ENCODE measurements at regions not wholly inside any gene's neighbourhood (a gene's known extent, or its start where the extent isn't known, plus 50 kb on each side); places are given as distances from the start of the nearest gene placed in this dataset.

DNA sequence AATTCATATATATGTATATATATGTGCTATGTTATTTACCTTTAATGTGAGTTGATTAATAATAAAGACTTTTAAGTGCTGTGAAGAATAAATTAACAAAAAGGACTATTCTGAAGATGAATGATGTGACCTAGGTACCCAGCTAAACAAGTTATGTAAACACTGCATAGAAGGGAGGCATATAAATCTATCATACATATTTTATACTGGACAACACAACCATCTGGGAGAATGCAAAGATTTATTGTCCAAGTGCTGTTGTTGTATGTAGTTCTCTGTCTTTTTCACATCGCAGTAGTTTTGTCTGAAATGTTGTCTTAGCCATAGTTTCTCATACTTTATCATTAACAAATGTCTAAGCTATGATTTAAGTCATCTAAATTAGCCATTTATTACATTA lies 337.6 kb downstream of the PCDH18 start:
- no peaks in the 10 kb centered on the region for H3K36me3 ChIP-seq (ENCODE audit: control insufficient read depth in 2 of 2, insufficient read depth in 1 of 2, low read length in 2 of 2)
- no peaks in the 10 kb centered on the region for H3K4me1 ChIP-seq (ENCODE audit: control insufficient read depth, insufficient read depth, low read length)
- H3K9me3 ChIP-seq (ENCODE audit: control insufficient read depth, insufficient read depth, low read depth, low read length) = no peaks in the 10 kb centered on the region
- H3K4me3 ChIP-seq (ENCODE audit: low read depth, low read length) = no peak overlapping the region
- H3K27ac ChIP-seq (ENCODE audit: extremely low read depth, low read depth, low read length) = no peak overlapping the region
- ChIA-PET CTCF (no interaction called here), POLR2A (no interaction called here)
- TF ChIP-seq ZNF624 (tag by site-specific recombination; IDR thresholded peaks at IDR 0.05) (no peak), ZBTB49 (tag by site-specific recombination; IDR thresholded peaks at IDR 0.05; ENCODE audit: low read depth) (no peak), GFI1B (tag by site-specific recombination; IDR thresholded peaks at IDR 0.05) (no peak), ZNF629 (tag by site-specific recombination; IDR thresholded peaks at IDR 0.05) (no peak), ZNF280D (tag by site-specific recombination; IDR thresholded peaks at IDR 0.05) (no peak), MEIS1 (CRISPR knock-in tag; IDR thresholded peaks at IDR 0.05; ENCODE audit: borderline replicate concordance) (no peak), ZNF571 (tag by site-specific recombination; IDR thresholded peaks at IDR 0.05) (no peak), ZNF132 (tag by site-specific recombination; IDR thresholded peaks at IDR 0.05; ENCODE audit: borderline replicate concordance) (no peak)

DNA sequence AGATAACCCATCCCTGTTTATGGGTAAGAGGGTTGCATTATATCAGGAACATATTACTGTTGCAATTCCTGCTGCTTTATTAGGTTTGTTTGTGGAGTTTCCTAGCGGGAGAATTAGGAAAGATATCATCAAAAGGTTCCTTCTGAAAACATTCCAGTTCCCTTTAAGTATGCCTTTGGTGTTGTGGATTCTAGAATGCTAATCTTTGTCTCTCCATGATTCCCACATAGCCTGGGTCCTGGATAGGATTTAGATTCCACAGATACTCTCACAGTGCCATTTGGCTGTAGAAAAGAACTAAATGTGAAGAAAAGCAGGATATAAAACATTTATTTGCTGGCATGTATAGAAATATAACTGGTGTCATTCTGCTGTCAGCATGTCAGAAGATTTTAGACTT lies 338.7 kb downstream of the PCDH18 start:
- Histone ChIP-seq H3K27ac (ENCODE audit: extremely low read depth, low read depth, low read length) (no peak overlapping the region), H3K4me3 (ENCODE audit: low read depth, low read length) (no peak overlapping the region), H3K36me3 (ENCODE audit: control insufficient read depth in 2 of 2, insufficient read depth in 1 of 2, low read length in 2 of 2) (no peaks in the 10 kb centered on the region), H3K9me3 (ENCODE audit: control insufficient read depth, insufficient read depth, low read depth, low read length) (no peaks in the 10 kb centered on the region), H3K4me1 (ENCODE audit: control insufficient read depth, insufficient read depth, low read length) (no peaks in the 10 kb centered on the region)
- TF ChIP-seq ZFP69B (tag by site-specific recombination; IDR thresholded peaks at IDR 0.05) (no peak), ZNF555 (tag by site-specific recombination; conservative IDR thresholded peaks at IDR 0.05) (no peak), SETDB1 (IDR thresholded peaks at IDR 0.05; ENCODE audit: insufficient read length, low read length) (no peak)
- ChIA-PET POLR2A (no interaction called here), CTCF (interaction anchor here (0.5 kb wide), 1 partner anchor 33 kb away, joined by 3 read pairs; no protein-coding TSS in a partner anchor)

GRCh38 chr4:137181293-137181899 lies 350.9 kb downstream of the PCDH18 start:
- ChIA-PET POLR2A (no interaction called here), CTCF (interaction anchor here (1.1 kb wide), 1 partner anchor 32 kb away, joined by 3 read pairs; no protein-coding TSS in a partner anchor)
- Histone ChIP-seq H3K4me1 (ENCODE audit: control insufficient read depth, insufficient read depth, low read length) (no peaks in the 10 kb centered on the region), H3K4me3 (ENCODE audit: low read depth, low read length) (no peak overlapping the region), H3K9me3 (ENCODE audit: control insufficient read depth, insufficient read depth, low read depth, low read length) (no peaks in the 10 kb centered on the region), H3K27ac (ENCODE audit: extremely low read depth, low read depth, low read length) (no peak overlapping the region), H3K36me3 (ENCODE audit: control insufficient read depth in 2 of 2, insufficient read depth in 1 of 2, low read length in 2 of 2) (no peaks in the 10 kb centered on the region)
- no peak for TF ChIP-seq ELK4 (IDR thresholded peaks at IDR 0.05; ENCODE audit: borderline replicate concordance, low read depth, low read length)
- no peak for TF ChIP-seq ZNF623 (tag by site-specific recombination; IDR thresholded peaks at IDR 0.05)
- TF ChIP-seq GLIS1 (tag by site-specific recombination; IDR thresholded peaks at IDR 0.05) = no peak
- no peak for TF ChIP-seq ZSCAN30 (tag by site-specific recombination; IDR thresholded peaks at IDR 0.05)
- TF ChIP-seq ZSCAN5A (tag by site-specific recombination; IDR thresholded peaks at IDR 0.05) = no peak
- TF ChIP-seq EGR2 (tag by site-specific recombination; IDR thresholded peaks at IDR 0.05; ENCODE audit: low read depth) = no peak
- TF ChIP-seq ZEB2 (tag by site-specific recombination; IDR thresholded peaks at IDR 0.05) = no peak
- no peak for TF ChIP-seq ZNF776 (tag by site-specific recombination; IDR thresholded peaks at IDR 0.05; ENCODE audit: borderline replicate concordance)
- TF ChIP-seq ZNF544 (tag by site-specific recombination; IDR thresholded peaks at IDR 0.05) = no peak
- no peak for TF ChIP-seq ZNF138 (tag by site-specific recombination; IDR thresholded peaks at IDR 0.05; ENCODE audit: borderline replicate concordance)
- no peak for TF ChIP-seq ZNF843 (tag by site-specific recombination; IDR thresholded peaks at IDR 0.05)
- TF ChIP-seq ZNF121 (tag by site-specific recombination; IDR thresholded peaks at IDR 0.05) = no peak
- no peak for TF ChIP-seq ZNF514 (tag by site-specific recombination; IDR thresholded peaks at IDR 0.05)
